Duodenal mucosa (tissue), 2 donors: ENCODE measurements at regions not wholly inside any gene's neighbourhood (a gene's known extent, or its start where the extent isn't known, plus 50 kb on each side); places are given as distances from the start of the nearest gene placed in this dataset.

Experiments used
- H3K27ac ChIP-seq: one replicate; pipeline ENCODE4 v1.7.0; 2013; ENCODE audit warnings: low read depth, low read length
- H3K27me3 ChIP-seq, 2 donors: one replicate each; pipeline ENCODE4 v1.7.0; 2013; ENCODE audit warnings: low read length in 2 of 2, control low read depth in 1 of 2; ENCODE audit not compliant: insufficient read depth in 2 of 2, control insufficient read depth in 1 of 2
- H3K36me3 ChIP-seq, 2 donors: one replicate each; pipeline ENCODE4 v1.7.0; 2013; ENCODE audit warnings: low read length in 2 of 2, control low read depth in 1 of 2; ENCODE audit not compliant: insufficient read depth in 2 of 2, control insufficient read depth in 1 of 2
- H3K4me1 ChIP-seq, 2 donors: one replicate each; pipeline ENCODE4 v1.7.0; 2013; ENCODE audit warnings: low read length in 2 of 2, control low read depth in 1 of 2; ENCODE audit not compliant: insufficient read depth in 2 of 2, control insufficient read depth in 1 of 2
- H3K4me3 ChIP-seq, 2 donors: one replicate each; pipeline ENCODE4 v1.7.0; 2013; ENCODE audit warnings: low read length in 2 of 2, low read depth in 1 of 2
- H3K9ac ChIP-seq, 2 donors: one replicate each; pipeline ENCODE4 v1.7.0; 2013; ENCODE audit warnings: low read length in 2 of 2, low read depth in 1 of 2
- H3K9me3 ChIP-seq, 2 donors: one replicate each; pipeline ENCODE4 v1.7.0; 2013; ENCODE audit warnings: low read length in 2 of 2, control low read depth in 1 of 2; ENCODE audit not compliant: control insufficient read depth in 1 of 2

- Histone ChIP-seq H3K4me1 (no peaks in the 10 kb centered on the region), H3K9ac (no peak overlapping the region), H3K9me3 (no peaks in the 10 kb centered on the region), H3K36me3 (no peaks in the 10 kb centered on the region), H3K27me3 (no peaks in the 10 kb centered on the region), H3K4me3 (no peak overlapping the region), H3K27ac (no peak overlapping the region)
Observed at GRCh38 chr15:85906640-85907039, 111.9 kb upstream of the KLHL25 start.

- H3K27me3 ChIP-seq, result no peaks in the 10 kb centered on the region
- H3K4me3 ChIP-seq, result no peak overlapping the region
- H3K27ac ChIP-seq, result no peak overlapping the region
- no peaks in the 10 kb centered on the region for H3K4me1 ChIP-seq
- no peaks in the 10 kb centered on the region for H3K9me3 ChIP-seq
- peak overlapping the region in 1 of 2 donors; percentile 19 for H3K9ac ChIP-seq
- no peaks in the 10 kb centered on the region for H3K36me3 ChIP-seq
Observed at GRCh38 chr15:85910834-85911233, 116.1 kb upstream of the KLHL25 start.

- Histone ChIP-seq H3K27ac (no peak overlapping the region), H3K4me1 (no peaks in the 10 kb centered on the region), H3K9ac (no peak overlapping the region), H3K4me3 (no peak overlapping the region), H3K36me3 (no peaks in the 10 kb centered on the region), H3K9me3 (no peaks in the 10 kb centered on the region), H3K27me3 (peaks cover 0 to 7% of the 10 kb centered on the region in 2 donors)
Observed at GRCh38 chr15:85913461-85913860, 118.7 kb upstream of the KLHL25 start.

- no peaks in the 10 kb centered on the region for H3K4me1 ChIP-seq
- peaks cover 0 to 7% of the 10 kb centered on the region in 2 donors for H3K27me3 ChIP-seq
- no peaks in the 10 kb centered on the region for H3K9me3 ChIP-seq
- no peak overlapping the region for H3K4me3 ChIP-seq
- H3K27ac ChIP-seq, result no peak overlapping the region
- no peaks in the 10 kb centered on the region for H3K36me3 ChIP-seq
- no peak overlapping the region for H3K9ac ChIP-seq
Observed at GRCh38 chr15:85920956-85921355, 126.2 kb upstream of the KLHL25 start.

GRCh38 chr15:85924088-85924487, 129.4 kb upstream of the KLHL25 start:
- Histone ChIP-seq H3K9ac (no peak overlapping the region), H3K9me3 (no peaks in the 10 kb centered on the region), H3K4me1 (no peaks in the 10 kb centered on the region), H3K27me3 (no peaks in the 10 kb centered on the region), H3K36me3 (no peaks in the 10 kb centered on the region), H3K4me3 (no peak overlapping the region), H3K27ac (no peak overlapping the region)

GRCh38 chr15:85925649-85926237, 131.0 kb upstream of the KLHL25 start:
- Histone ChIP-seq H3K36me3 (no peaks in the 10 kb centered on the region), H3K9me3 (no peaks in the 10 kb centered on the region), H3K4me1 (no peaks in the 10 kb centered on the region), H3K27ac (no peak overlapping the region), H3K27me3 (no peaks in the 10 kb centered on the region), H3K9ac (no peak overlapping the region), H3K4me3 (no peak overlapping the region)

GRCh38 chr15:85926834-85927233, 132.1 kb upstream of the KLHL25 start:
- Histone ChIP-seq H3K9ac (no peak overlapping the region), H3K36me3 (no peaks in the 10 kb centered on the region), H3K9me3 (no peaks in the 10 kb centered on the region), H3K27me3 (no peaks in the 10 kb centered on the region), H3K4me3 (no peak overlapping the region), H3K4me1 (no peaks in the 10 kb centered on the region), H3K27ac (no peak overlapping the region)

GRCh38 chr15:85927931-85928537, 133.3 kb upstream of the KLHL25 start:
- H3K9me3 ChIP-seq, result no peaks in the 10 kb centered on the region
- H3K4me1 ChIP-seq, result no peaks in the 10 kb centered on the region
- no peak overlapping the region for H3K4me3 ChIP-seq
- H3K36me3 ChIP-seq, result no peaks in the 10 kb centered on the region
- no peak overlapping the region for H3K27ac ChIP-seq
- no peak overlapping the region for H3K9ac ChIP-seq
- H3K27me3 ChIP-seq, result no peaks in the 10 kb centered on the region

GRCh38 chr15:85929786-85930185, 135.1 kb upstream of the KLHL25 start:
- H3K4me3 ChIP-seq, result no peak overlapping the region
- no peaks in the 10 kb centered on the region for H3K27me3 ChIP-seq
- H3K9me3 ChIP-seq, result no peaks in the 10 kb centered on the region
- no peaks in the 10 kb centered on the region for H3K36me3 ChIP-seq
- H3K27ac ChIP-seq, result no peak overlapping the region
- H3K9ac ChIP-seq, result no peak overlapping the region
- no peaks in the 10 kb centered on the region for H3K4me1 ChIP-seq

GRCh38 chr15:85932391-85932790, 137.7 kb upstream of the KLHL25 start:
- Histone ChIP-seq H3K27me3 (no peaks in the 10 kb centered on the region), H3K9ac (no peak overlapping the region), H3K4me3 (no peak overlapping the region), H3K36me3 (no peaks in the 10 kb centered on the region), H3K4me1 (no peaks in the 10 kb centered on the region), H3K9me3 (no peaks in the 10 kb centered on the region), H3K27ac (no peak overlapping the region)
